WERI-Rb-1 (cell line): ENCODE measurements at regions not wholly inside any gene's neighbourhood (a gene's known extent, or its start where the extent isn't known, plus 50 kb on each side); places are given as distances from the start of the nearest gene placed in this dataset.
"Not testable (repeated sequence)": the region's sequence is repeated elsewhere in the genome, so short reads cannot be mapped to it uniquely, and the experiment has no call there.

Experiments
- DNase-seq: peaks from one replicate; pipeline ENCODE4 v3.0.0-alpha.2; 2020
- H3K27ac ChIP-seq: fragments of 250-450 bp; sonication (Bioruptor Pico); 2 replicates; pipeline ENCODE4 v1.5.1; 2020; ENCODE audit warnings: mild to moderate bottlenecking, moderate library complexity
- H3K27me3 ChIP-seq: fragments of 250-450 bp; sonication (Bioruptor Pico); 2 replicates; pipeline ENCODE4 v1.5.1; 2021; ENCODE audit warnings: mild to moderate bottlenecking, low read depth, moderate library complexity; ENCODE audit not compliant: insufficient read depth, severe bottlenecking
- H3K36me3 ChIP-seq: fragments of 250-450 bp; sonication (Bioruptor Pico); 2 replicates; pipeline ENCODE4 v1.5.1; 2020; ENCODE audit warnings: mild to moderate bottlenecking, moderate library complexity
- H3K4me3 ChIP-seq: 2 replicates; pipeline ENCODE4 v1.5.1; 2011; ENCODE audit warnings: low read depth, mild to moderate bottlenecking, control low read depth, low read length
- H3K9me3 ChIP-seq: fragments of 250-450 bp; sonication (Bioruptor Pico); 2 replicates; pipeline ENCODE4 v1.5.1; 2021; ENCODE audit warnings: mild to moderate bottlenecking, moderate library complexity; ENCODE audit not compliant: severe bottlenecking
- CTCF ChIP-seq: IDR thresholded peaks from 2 replicates; pipeline ENCODE4 v1.5.1; 2011; ENCODE audit warnings: low read depth, mild to moderate bottlenecking, control low read depth, inconsistent platforms, low read length

GRCh38 chr12:78269620-78270019 is 438.9 kb downstream of the NAV3 start:
- Histone ChIP-seq H3K36me3 (no peaks in the 10 kb centered on the region), H3K27me3 (no peaks in the 10 kb centered on the region), H3K27ac (no peak overlapping the region), H3K4me3 (no peak overlapping the region), H3K9me3 (no peaks in the 10 kb centered on the region)
- TF ChIP-seq CTCF, result no peak
- DNase-seq, result no peak

GRCh38 chr12:78271546-78271945 is 440.9 kb downstream of the NAV3 start:
- Histone ChIP-seq H3K27me3 (no peaks in the 10 kb centered on the region), H3K27ac (no peak overlapping the region), H3K4me3 (no peak overlapping the region), H3K9me3 (no peaks in the 10 kb centered on the region), H3K36me3 (no peaks in the 10 kb centered on the region)
- no peak for TF ChIP-seq CTCF
- no peak for DNase-seq

- no peak overlapping the region for H3K27ac ChIP-seq
- no peak overlapping the region for H3K4me3 ChIP-seq
- TF ChIP-seq CTCF, result no peak
- H3K36me3 ChIP-seq, result no peaks in the 10 kb centered on the region
- H3K9me3 ChIP-seq, result no peaks in the 10 kb centered on the region
- H3K27me3 ChIP-seq, result no peaks in the 10 kb centered on the region
- DNase-seq, result no peak
Observed at GRCh38 chr12:78275886-78276285, 445.2 kb downstream of the NAV3 start.

GRCh38 chr12:78278706-78279190 is 448.1 kb downstream of the NAV3 start:
- TF ChIP-seq CTCF, result no peak
- Histone ChIP-seq H3K27ac (no peak overlapping the region), H3K9me3 (no peaks in the 10 kb centered on the region), H3K27me3 (no peaks in the 10 kb centered on the region), H3K4me3 (no peak overlapping the region), H3K36me3 (no peaks in the 10 kb centered on the region)
- DNase-seq, result no peak

- TF ChIP-seq CTCF, result no peak
- no peaks in the 10 kb centered on the region for H3K9me3 ChIP-seq
- no peaks in the 10 kb centered on the region for H3K36me3 ChIP-seq
- H3K27me3 ChIP-seq, result no peaks in the 10 kb centered on the region
- no peak for DNase-seq
- H3K4me3 ChIP-seq, result no peak overlapping the region
- H3K27ac ChIP-seq, result no peak overlapping the region
Observed at GRCh38 chr12:78279567-78279966, 448.9 kb downstream of the NAV3 start.

- not testable (repeated sequence) for H3K9me3 ChIP-seq, DNase-seq, H3K36me3 ChIP-seq, H3K4me3 ChIP-seq, H3K27me3 ChIP-seq, H3K27ac ChIP-seq
Observed at GRCh38 chr12:78281102-78281501, 450.4 kb downstream of the NAV3 start.
